GM12892 (cell line): ENCODE measurements at regions not wholly inside any gene's neighbourhood (a gene's known extent, or its start where the extent isn't known, plus 50 kb on each side); places are given as distances from the start of the nearest gene placed in this dataset.

Source experiments
- POLR2A ChIP-seq: IDR thresholded peaks from 2 replicates; pipeline ENCODE4 v1.6.1; 2011; ENCODE audit warnings: low read depth, low read length, control low read depth
- TAF1 ChIP-seq: IDR thresholded peaks from 2 replicates; pipeline ENCODE4 v1.6.1; 2011; ENCODE audit warnings: low read depth, mild to moderate bottlenecking, control low read depth, low read length, borderline replicate concordance

DNA sequence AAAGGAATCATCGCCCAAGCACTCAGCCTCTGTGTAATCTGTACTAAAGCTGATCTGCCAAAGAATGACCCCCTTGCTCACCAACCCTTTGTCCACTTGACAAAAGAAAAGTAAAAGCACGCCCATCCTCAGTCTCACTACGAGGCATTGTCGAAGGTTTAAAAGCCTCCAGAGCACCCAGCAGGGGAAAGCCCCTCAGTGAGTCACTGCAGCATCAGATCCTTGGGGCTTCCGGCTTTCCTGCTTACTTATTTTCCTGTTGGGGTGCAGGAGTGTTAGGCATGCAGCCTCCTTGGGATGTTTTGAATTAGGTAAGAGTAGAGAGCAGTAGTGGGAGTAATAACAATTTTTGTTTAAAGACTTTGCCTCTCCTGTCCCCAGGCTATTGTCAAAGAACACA lies 216.1 kb downstream of the MTHFS start:
- TF ChIP-seq POLR2A (no peak), TAF1 (no peak)
